GM19372 (cell line): ENCODE measurements at regions not wholly inside any gene's neighbourhood (a gene's known extent, or its start where the extent isn't known, plus 50 kb on each side); places are given as distances from the start of the nearest gene placed in this dataset.
"Not testable (repeated sequence)": the region's sequence is repeated elsewhere in the genome, so short reads cannot be mapped to it uniquely, and the experiment has no call there.

ENCODE experiments used
- ATAC-seq: cut with Tn5 transposase; IDR thresholded peaks from one replicate; pipeline ENCODE4 v1.9.1; 2021; ENCODE audit warnings: mild to moderate bottlenecking, low read depth, moderate library complexity; ENCODE audit not compliant: unreplicated experiment

DNA sequence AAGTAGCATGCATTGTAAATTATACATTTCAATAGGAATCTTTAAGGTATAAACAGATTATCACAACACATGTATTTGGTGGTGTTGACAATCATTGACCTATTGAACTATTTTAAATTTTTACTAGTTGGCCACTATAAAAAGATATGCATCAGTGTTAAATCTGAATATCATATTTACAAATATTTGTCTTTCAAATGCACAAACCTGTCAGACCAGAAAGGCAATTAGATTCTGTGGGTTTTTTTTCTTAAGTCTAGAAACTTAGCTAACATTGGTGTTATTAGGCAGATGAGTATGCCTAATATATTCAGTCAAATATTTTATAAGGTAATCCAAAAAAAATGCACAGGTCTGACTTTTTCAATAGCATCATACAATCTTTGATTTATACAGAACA lies 241.4 kb upstream of the DGKB start:
- ATAC-seq = no peak

DNA sequence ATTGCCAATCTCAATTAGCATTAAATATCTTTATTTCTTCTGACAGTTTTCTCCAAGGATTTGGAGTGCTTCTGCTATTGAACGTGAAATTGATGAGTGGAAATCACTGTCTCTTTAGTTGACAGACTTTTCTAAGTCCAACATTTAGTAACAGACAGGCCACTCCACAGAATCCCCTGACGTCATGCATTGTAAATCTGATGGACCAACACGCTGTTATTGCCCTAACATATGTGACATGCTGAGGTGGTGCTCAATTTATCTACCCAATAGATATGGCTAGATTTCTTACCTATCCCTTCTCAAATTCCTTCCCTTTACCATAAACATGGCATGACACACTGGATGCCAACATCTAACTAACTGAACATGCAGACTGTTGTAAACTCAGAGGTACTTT lies 240.6 kb upstream of the DGKB start:
- ATAC-seq = no peak

- no peak for ATAC-seq
These were observed 237.9 kb upstream of the DGKB start for GRCh38 chr7:15140431-15140830.

DNA sequence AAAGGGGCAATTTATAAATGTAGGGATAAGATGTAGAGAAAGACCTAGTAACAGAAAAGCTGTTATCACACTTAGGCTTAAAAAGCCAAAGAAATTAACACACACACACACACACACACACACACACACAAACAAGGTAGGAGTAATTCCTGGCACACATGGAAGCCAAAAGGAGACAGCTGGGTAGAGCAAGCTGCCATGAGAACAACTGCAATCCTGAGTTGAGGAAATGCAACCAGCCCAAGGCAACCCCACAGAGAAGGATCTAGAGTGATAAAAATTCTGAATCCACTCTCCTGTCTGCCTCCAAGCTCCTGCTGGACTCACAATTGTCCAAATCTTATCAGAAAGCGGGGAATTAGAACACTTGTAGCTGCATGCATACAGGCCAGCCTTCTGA lies 229.1 kb upstream of the DGKB start:
- ATAC-seq = no peak

- no peak for ATAC-seq
These were observed 228.4 kb upstream of the DGKB start for GRCh38 chr7:15130666-15131541.

DNA sequence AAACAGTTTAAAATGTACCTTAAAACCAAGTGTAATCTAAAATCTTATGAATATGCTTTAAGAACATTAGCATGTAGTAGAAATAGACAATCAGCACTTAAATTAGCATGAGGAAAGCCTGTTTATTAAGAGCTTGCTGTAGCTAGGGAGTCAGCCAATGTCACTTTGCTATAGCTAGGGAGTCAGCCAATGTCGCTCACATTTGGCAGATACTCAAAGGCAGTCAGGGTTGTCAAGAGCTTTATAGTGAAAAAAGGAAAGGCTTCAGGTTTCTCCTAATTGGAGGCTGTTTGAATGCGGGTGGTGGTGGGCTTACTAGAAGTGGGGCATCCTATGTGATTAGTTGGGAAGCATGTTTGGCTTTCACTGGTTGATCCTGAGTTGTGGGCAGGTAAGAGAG lies 226.2 kb upstream of the DGKB start:
- ATAC-seq = no peak

DNA sequence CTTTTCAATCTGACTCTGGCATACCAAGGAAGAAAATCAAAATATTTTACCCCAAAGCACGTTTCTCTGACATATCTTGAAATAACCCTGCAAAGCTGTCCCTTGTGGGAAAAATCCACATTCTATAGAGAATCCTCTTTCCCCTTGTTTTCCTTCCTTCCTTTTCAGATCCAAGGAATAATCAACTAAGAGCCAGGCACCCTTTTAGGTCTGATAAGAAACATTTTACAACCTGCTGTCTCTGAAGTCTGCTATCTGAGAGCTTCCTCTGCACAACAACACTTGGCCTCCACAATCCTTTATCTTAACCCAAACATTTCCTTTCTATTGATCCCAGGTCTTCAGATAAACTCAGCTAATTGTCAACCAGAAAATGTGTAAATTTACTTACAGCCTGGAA lies 224.1 kb upstream of the DGKB start:
- ATAC-seq = not testable (repeated sequence)

- ATAC-seq = no peak
These were observed 221.3 kb upstream of the DGKB start for GRCh38 chr7:15123901-15124300.

DNA sequence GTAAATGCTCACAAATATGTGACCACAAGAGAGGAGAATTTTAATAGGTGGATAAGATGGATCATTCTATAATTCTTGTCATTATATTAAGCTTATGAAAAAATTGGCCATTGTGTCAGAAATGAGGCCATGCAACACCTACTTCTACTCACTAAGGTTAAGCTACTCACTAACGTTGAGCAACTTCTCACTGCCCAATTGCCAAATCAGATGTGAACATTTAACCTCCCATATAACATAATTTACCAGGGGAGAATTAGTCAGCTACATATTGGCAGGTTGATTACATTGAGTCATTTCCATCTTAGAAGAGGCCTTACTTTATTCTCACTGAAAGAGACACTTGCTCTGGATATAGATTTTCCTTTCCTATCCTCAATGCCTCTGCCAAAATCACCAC lies 211.2 kb upstream of the DGKB start:
- ATAC-seq = no peak

DNA sequence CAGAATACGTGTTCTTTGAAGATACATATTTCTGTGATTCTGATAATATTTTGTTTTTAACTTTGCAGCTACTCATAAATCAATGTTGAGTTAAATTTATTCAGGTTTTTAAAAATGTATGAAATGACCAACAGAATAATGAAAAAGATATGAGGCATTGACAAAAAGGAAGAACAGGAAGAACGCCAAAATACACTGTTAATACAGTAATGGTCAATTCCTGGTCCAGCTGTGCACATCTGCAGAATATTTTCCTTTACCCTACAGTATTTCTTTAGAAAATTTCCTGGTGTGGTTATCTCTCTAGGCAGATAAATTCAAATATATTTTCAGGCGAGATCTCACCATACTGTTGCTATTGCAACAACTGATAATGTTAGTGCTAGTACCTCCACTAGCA lies 203.2 kb upstream of the DGKB start:
- no peak for ATAC-seq

DNA sequence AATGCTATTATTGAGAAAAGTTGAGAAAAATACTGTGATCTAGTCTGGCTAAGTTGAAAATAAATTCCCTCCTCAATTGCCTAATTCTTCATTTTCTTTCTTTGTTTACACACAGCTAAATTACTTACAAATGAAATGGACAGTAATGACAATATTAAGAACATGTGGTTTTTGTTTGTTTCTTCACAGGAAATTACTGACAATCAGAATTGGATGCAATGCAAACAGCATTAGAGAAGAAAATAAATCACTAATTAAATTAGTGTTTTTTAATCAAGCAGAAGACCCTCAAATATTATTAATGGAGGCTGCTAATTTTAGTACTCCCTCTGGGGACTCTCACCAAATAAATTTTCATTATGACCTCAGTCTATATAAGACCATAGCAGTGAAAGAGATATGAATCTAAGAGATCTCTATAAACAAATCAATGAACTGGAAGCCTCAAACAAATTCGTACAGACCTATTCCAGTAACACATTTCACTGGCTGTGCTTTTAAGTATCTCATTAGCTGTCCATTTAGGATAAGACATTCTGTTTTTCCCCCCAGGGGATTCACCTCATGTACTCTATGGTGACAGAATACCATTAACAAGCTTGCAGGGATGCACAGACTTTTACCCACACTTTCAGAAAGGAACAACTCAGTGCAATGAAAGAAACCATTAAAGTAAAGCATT lies 202.0 kb upstream of the DGKB start:
- no peak for ATAC-seq

DNA sequence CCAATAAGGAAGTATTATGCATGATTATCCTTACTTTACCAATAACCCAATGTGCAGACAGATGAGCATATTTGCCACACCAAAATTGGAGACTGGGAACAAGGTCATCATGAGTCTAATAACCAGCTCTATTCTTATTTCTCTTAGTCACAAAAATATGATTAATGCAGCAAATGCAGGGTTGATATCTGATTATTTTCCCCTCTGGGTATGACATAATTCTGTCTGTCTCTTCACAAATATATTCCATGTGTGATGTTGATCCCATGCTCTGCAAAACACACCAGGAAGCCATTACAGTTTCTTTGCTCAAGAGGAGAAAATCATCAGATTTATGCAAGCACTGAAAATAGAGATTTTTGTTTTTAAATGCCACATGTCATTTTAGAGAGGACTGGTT lies 196.5 kb upstream of the DGKB start:
- no peak for ATAC-seq

- no peak for ATAC-seq
These were observed 194.3 kb upstream of the DGKB start for GRCh38 chr7:15096853-15097252.

GRCh38 chr7:15094989-15095388 lies 192.4 kb upstream of the DGKB start:
- no peak for ATAC-seq

DNA sequence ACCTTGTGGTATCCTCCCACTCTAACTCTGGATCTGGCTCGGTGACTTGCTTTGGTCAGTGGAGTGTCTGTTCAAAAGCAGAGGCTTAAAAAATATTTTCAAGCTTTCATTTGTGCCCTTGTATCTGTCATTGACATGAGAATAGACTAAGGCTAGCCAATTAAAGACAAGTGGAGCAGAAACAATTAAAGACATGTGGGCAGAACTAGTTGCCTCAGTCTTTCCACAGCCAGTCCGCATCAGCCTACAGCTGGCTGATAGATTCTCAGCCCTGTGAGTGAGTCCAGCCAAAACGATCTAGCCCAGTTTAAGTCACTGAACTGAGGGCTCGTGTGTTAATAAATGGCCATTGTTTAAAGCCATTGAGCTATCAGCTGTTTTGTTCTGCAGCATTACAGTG lies 185.2 kb upstream of the DGKB start:
- ATAC-seq = no peak

DNA sequence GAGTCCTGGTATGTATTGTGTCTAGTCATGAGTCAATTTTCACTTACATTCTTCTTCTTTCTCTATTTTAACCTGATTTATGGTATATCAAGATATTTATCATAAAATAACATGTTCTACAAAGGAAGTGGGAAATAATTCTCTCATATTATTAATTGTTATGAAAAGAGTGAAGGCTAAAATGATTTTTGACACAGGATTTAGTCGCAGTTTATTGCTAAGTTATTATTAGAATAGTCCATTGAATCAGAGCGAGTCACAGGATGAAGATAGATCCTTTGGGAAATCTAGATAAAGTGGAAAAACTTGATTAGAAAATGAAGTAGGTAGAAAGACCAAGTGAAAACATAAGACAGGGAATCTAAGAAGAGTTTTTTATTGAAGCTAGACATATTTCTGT lies 184.3 kb upstream of the DGKB start:
- ATAC-seq = no peak

DNA sequence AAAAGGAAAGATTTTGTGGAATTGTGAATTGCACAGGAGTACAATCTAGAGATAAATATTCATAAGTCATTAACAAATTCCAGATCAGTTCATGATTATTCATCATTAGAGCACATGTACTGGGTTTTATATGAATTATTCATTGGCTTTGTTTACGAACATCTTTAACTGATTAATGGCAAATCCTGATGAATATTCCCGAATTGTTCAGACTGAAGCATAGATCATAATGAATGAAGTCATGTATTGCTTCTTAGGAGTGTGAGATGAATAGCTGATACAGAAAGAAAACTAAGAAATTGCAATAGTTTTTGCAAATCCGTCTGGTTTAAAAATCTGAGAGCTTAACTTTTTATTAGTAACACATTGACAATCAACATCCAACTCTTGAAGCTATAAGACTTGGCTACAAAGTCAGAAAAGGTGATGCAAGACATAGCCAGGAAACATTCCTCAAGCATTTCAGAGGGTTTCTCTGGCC lies 183.6 kb upstream of the DGKB start:
- ATAC-seq = no peak

- no peak for ATAC-seq
These were observed 182.8 kb upstream of the DGKB start for GRCh38 chr7:15085366-15085765.

GRCh38 chr7:15084368-15084767 lies 181.8 kb upstream of the DGKB start:
- no peak for ATAC-seq

DNA sequence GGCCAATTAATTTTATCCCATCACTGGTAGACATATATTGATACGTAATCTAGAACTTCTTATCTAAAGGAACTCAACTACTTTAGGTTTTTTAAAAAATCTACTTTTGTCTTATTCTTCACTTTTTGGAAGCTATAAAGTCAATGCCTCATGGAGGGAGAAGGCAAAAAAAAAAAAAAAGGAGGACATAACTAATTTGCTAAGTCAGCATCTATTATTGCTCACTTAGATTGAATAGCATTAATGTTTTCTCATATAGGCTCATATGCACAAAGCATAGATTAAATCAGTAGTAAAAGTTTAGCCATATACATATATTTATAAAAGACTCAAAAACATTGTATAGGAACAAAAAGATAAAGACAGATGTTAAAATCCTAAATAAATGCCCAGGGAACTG lies 179.3 kb upstream of the DGKB start:
- ATAC-seq = no peak

DNA sequence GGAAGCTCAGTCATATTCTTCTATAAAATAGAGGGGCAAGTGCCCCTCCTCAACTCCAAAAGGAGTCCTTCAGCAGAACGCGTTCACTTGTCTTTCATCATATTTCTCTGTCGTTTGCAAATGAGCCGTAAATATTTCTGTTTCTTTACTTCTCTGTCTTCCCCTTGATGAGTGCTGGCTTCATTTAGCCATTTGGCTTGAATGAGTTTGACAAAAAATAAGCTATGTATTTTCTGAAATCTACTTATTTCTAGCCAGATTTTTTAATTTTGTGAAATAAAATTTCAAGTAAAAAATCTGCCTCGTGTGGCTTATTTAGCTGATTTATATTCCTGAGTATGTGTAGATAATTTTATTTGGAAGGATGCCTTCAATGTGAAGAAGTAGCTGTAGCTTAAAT lies 170.8 kb upstream of the DGKB start:
- no peak for ATAC-seq

- no peak for ATAC-seq
These were observed 165.8 kb upstream of the DGKB start for GRCh38 chr7:15068324-15068723.
